Activated B cell treated with CpG ODN at 0.5 μM for 24 hours (primary cell): ENCODE measurements at regions not wholly inside any gene's neighbourhood (a gene's known extent, or its start where the extent isn't known, plus 50 kb on each side); places are given as distances from the start of the nearest gene placed in this dataset.
"Not testable (repeated sequence)": the region's sequence is repeated elsewhere in the genome, so short reads cannot be mapped to it uniquely, and the experiment has no call there.

ENCODE experiments used
- ATAC-seq: fragments of 200-7000 bp; cut with Tn5 transposase; one replicate; pipeline ENCODE4 v1.10.0; 2021; ENCODE audit warnings: low read depth, mild to moderate bottlenecking, moderate library complexity
- CTCF ChIA-PET: fragments of 350-600 bp; sonication (Branson Sonifier 250); formaldehyde crosslinking; loops from one replicate; lab custom pipeline; 2021; ENCODE audit warnings: antibody characterized with exemption; lab: Charles Lee
- POLR2A ChIA-PET: fragments of 350-600 bp; sonication (Branson Sonifier 250); formaldehyde crosslinking; loops from one replicate; lab custom pipeline; 2021; ENCODE audit warnings: antibody characterized with exemption; lab: Charles Lee
- DNase-seq: peaks from one replicate; pipeline ENCODE4 v3.0.0; 2022
- H3K27ac Mint-ChIP-seq: one replicate; pipeline ENCODE4 v1.8.0; 2020; ENCODE audit warnings: mixed read lengths
- H3K27me3 Mint-ChIP-seq: one replicate; pipeline ENCODE4 v1.8.0; 2021; ENCODE audit warnings: mixed read lengths
- H3K36me3 Mint-ChIP-seq: one replicate; pipeline ENCODE4 v1.8.0; 2021; ENCODE audit warnings: low read depth, mixed read lengths
- H3K4me1 Mint-ChIP-seq: one replicate; pipeline ENCODE4 v1.8.0; 2021; ENCODE audit warnings: mixed read lengths
- H3K4me3 Mint-ChIP-seq: one replicate; pipeline ENCODE4 v1.8.0; 2020; ENCODE audit warnings: mild to moderate bottlenecking, mixed read lengths
- H3K9me3 Mint-ChIP-seq: one replicate; pipeline ENCODE4 v1.8.0; 2020; ENCODE audit warnings: mixed read lengths
- intact Hi-C: fragments of 100-400 bp; cut with micrococcal nuclease; formaldehyde crosslinking; loops from one replicate; pipeline ENCODE4 v1.15.1; 2024
- TF ChIP-seq, protein P1 (sequence below): fragments of 200-600 bp; IDR thresholded peaks from one replicate; pipeline ENCODE4 v1.8.0; 2022; ENCODE audit warnings: antibody characterized with exemption, mild to moderate bottlenecking

DNA sequence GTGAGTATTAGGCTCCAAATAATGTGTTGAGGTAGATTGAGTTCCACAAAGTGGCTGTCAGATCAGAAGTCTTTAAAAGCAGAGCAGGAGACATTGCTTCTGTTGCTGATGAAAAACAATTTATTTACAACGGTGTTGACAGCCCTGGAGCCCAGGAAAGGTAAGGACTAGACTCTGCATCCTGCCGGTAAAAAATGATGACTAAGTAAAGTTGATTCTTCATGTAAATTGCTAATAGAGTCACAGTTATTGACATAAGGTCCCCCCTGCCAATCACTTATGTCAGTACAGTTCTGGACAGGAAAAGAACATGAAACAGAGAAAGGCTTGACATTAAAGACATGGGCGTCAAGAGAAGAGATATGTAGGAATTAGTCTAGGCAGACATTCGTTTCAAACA is 552.5 kb downstream of the HTR1A start:
- intact Hi-C loops = no loop called here
- ATAC-seq (no peak), DNase-seq (no peak)
- TF ChIP-seq, protein P1, sequence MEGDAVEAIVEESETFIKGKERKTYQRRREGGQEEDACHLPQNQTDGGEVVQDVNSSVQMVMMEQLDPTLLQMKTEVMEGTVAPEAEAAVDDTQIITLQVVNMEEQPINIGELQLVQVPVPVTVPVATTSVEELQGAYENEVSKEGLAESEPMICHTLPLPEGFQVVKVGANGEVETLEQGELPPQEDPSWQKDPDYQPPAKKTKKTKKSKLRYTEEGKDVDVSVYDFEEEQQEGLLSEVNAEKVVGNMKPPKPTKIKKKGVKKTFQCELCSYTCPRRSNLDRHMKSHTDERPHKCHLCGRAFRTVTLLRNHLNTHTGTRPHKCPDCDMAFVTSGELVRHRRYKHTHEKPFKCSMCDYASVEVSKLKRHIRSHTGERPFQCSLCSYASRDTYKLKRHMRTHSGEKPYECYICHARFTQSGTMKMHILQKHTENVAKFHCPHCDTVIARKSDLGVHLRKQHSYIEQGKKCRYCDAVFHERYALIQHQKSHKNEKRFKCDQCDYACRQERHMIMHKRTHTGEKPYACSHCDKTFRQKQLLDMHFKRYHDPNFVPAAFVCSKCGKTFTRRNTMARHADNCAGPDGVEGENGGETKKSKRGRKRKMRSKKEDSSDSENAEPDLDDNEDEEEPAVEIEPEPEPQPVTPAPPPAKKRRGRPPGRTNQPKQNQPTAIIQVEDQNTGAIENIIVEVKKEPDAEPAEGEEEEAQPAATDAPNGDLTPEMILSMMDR = no peak
- Mint-ChIP-seq H3K4me3 (no peak overlapping the region), H3K27me3 (no peaks in the 10 kb centered on the region), H3K27ac (no peak overlapping the region), H3K9me3 (peaks cover 3% of the 10 kb centered on the region), H3K36me3 (no peaks in the 10 kb centered on the region), H3K4me1 (no peaks in the 10 kb centered on the region)
- CTCF ChIA-PET = no interaction called here
- POLR2A ChIA-PET = no interaction called here

DNA sequence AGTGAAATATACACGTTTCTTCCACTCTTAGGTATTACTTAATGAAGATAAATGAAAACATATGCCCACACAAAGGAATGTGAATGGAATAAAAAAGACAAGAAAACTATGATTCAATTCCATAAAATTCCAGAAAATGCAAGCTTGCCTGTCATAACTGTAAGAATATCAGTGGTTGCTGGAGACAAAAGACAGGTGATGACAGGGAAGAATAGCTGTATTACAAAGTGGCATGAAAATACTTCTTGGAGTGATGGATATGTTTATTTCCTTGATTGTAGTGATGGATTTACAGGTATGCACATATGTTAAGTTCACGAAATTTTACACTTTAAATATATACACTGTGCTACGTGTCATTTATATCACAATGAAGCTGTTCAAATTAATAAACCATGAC is 553.3 kb downstream of the HTR1A start:
- Mint-ChIP-seq H3K9me3 (no peaks in the 10 kb centered on the region), H3K4me1 (no peaks in the 10 kb centered on the region), H3K4me3 (no peak overlapping the region), H3K36me3 (no peaks in the 10 kb centered on the region), H3K27ac (no peak overlapping the region), H3K27me3 (no peaks in the 10 kb centered on the region)
- intact Hi-C loops = no loop called here
- ChIA-PET POLR2A (no interaction called here), CTCF (no interaction called here)
- ATAC-seq (no peak), DNase-seq (no peak)
- TF ChIP-seq, protein P1 = no peak

DNA sequence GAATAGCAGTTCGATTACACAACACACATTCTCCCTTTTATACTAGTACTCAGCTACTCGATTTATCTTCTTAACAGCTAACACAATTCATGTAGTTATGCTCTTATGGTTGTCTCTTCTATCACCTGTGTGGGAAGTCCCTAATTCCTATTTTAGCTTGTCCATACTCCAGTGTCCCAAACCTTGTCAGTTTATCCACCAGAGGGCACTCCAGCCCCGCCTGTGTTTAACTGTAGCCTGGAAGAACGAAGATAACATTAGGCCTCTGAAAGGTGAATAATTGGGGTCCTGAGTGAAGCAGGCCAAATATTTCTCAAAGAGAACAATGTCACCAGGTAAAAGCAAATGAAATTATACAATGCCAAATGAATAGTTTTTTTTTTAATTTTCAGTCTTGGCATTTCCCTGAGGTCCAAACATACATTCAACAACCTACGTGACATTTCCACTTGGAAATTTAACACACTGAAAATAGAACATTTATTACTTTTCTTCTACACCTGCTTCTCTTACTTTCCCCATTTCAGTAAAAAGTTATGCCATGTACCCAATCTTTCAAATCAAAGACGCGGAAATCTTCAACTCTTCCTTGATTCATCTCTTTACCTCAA is 560.7 kb downstream of the HTR1A start:
- no peak for ATAC-seq
- Mint-ChIP-seq H3K4me3 (no peak overlapping the region), H3K27me3 (no peaks in the 10 kb centered on the region), H3K9me3 (no peaks in the 10 kb centered on the region), H3K36me3 (no peaks in the 10 kb centered on the region), H3K4me1 (no peaks in the 10 kb centered on the region), H3K27ac (no peak overlapping the region)
- TF ChIP-seq, protein P1 = no peak
- DNase-seq = no peak
- CTCF ChIA-PET = interaction anchor here (1.3 kb wide), 1 partner anchor 12 kb away, joined by 3 read pairs; no protein-coding TSS in a partner anchor
- POLR2A ChIA-PET = no interaction called here
- intact Hi-C loops = no loop called here

DNA sequence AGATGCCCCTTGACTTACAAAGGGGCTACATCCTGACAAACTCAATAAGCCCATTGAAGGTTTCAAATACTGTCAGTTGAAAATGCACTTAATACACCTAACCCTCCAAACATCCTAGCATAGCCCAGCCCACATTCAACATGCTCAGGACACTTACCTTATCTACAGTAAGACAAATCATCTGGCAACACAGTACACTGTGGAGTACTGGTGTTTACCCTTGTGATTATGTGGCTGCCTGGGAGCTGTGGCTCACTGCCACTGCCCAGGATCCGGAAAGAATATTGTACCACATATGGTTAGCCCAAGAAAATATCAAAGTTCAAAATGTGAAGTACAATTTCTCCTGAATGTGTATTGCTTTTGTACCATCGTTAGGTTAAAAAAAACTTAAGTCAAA is 562.2 kb downstream of the HTR1A start:
- TF ChIP-seq, protein P1 = no peak
- Mint-ChIP-seq H3K4me3 (no peak overlapping the region), H3K27me3 (no peaks in the 10 kb centered on the region), H3K4me1 (no peaks in the 10 kb centered on the region), H3K9me3 (no peaks in the 10 kb centered on the region), H3K27ac (no peak overlapping the region), H3K36me3 (no peaks in the 10 kb centered on the region)
- ATAC-seq = no peak
- intact Hi-C loops = no loop called here
- no peak for DNase-seq
- POLR2A ChIA-PET = no interaction called here
- CTCF ChIA-PET = interaction anchor here (1.3 kb wide), 1 partner anchor 11 kb away, joined by 3 read pairs; no protein-coding TSS in a partner anchor

DNA sequence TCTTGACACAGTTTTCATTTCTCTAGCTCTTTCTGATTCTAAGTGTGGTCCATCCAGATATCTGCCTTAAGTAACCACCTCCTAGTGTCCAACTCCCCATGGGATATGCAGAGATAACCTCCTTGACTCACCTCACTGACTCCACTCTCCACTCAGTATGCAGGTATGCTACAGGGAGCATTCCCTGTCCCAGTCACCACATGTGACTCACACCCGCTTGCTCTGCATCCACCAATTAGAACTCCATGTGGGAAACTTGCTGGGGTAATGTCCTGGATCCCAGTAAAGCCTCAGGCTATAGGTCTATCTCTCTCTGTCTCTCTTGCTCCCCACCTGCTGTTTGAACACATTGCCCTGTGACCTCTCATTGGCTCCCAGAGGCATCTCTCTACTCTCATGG is 563.9 kb downstream of the HTR1A start:
- Mint-ChIP-seq H3K27ac (no peak overlapping the region), H3K27me3 (no peaks in the 10 kb centered on the region), H3K4me1 (no peaks in the 10 kb centered on the region), H3K9me3 (no peaks in the 10 kb centered on the region), H3K4me3 (no peak overlapping the region), H3K36me3 (no peaks in the 10 kb centered on the region)
- ChIA-PET CTCF (no interaction called here), POLR2A (no interaction called here)
- intact Hi-C loops = no loop called here
- ATAC-seq (no peak), DNase-seq (no peak)
- TF ChIP-seq, protein P1 = no peak

DNA sequence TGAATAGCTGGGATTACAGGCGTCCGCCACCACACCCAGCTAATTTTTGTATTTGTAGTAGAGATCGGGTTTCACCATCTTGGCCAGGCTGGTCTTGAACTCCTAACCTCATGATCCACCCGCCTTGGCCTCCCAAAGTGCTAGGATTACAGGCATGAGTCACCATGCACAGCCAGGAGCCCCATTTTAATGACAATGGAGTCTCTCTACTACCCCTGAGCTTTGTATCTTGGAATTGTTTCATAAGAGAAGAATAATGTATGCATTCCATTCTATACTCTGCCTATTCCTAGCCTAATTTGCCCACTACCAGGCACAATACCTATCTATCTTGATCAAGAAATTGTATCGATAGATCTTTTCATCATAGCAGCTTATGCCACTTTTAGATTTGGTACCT is 574.1 kb downstream of the HTR1A start:
- H3K36me3 Mint-ChIP-seq, H3K27ac Mint-ChIP-seq, H3K4me3 Mint-ChIP-seq, POLR2A ChIA-PET, H3K27me3 Mint-ChIP-seq, ATAC-seq, DNase-seq, H3K4me1 Mint-ChIP-seq, CTCF ChIA-PET, H3K9me3 Mint-ChIP-seq, intact Hi-C loops: not testable (repeated sequence)
